GM20000 (cell line): ENCODE measurements at regions not wholly inside any gene's neighbourhood (a gene's known extent, or its start where the extent isn't known, plus 50 kb on each side); places are given as distances from the start of the nearest gene placed in this dataset.
"Not testable (repeated sequence)": the region's sequence is repeated elsewhere in the genome, so short reads cannot be mapped to it uniquely, and the experiment has no call there.

Experiments
- DNase-seq: peaks from one replicate; pipeline ENCODE4 v3.0.0; 2012; ENCODE audit warnings: low spot score
- TF ChIP-seq, protein P1 (sequence below): IDR thresholded peaks from 2 replicates; pipeline ENCODE4 v1.5.1; 2012; ENCODE audit warnings: mild to moderate bottlenecking, control low read depth; ENCODE audit errors: extremely low read depth, missing control alignments

DNA sequence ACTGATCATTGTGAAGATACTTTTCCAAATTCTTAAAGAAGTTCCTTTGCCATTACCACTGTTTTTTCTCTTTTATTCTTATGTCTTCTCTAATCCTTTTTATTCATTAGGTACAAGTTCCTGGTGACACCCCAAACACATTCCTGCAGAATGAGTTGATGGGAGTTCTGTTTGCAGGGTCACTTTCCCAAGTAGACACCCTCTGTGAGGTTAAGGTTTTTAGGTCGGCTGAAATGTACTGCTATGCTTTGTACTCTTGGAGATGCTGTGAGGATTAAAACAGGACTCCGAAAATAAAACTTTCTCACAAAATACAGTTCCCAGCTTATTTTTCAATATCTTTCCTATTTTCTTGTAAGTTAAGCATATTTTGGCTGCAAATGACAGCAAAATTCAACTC is 143.3 kb upstream of the TLE4 start:
- no peak for DNase-seq
- TF ChIP-seq, protein P1, sequence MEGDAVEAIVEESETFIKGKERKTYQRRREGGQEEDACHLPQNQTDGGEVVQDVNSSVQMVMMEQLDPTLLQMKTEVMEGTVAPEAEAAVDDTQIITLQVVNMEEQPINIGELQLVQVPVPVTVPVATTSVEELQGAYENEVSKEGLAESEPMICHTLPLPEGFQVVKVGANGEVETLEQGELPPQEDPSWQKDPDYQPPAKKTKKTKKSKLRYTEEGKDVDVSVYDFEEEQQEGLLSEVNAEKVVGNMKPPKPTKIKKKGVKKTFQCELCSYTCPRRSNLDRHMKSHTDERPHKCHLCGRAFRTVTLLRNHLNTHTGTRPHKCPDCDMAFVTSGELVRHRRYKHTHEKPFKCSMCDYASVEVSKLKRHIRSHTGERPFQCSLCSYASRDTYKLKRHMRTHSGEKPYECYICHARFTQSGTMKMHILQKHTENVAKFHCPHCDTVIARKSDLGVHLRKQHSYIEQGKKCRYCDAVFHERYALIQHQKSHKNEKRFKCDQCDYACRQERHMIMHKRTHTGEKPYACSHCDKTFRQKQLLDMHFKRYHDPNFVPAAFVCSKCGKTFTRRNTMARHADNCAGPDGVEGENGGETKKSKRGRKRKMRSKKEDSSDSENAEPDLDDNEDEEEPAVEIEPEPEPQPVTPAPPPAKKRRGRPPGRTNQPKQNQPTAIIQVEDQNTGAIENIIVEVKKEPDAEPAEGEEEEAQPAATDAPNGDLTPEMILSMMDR: no peak

DNA sequence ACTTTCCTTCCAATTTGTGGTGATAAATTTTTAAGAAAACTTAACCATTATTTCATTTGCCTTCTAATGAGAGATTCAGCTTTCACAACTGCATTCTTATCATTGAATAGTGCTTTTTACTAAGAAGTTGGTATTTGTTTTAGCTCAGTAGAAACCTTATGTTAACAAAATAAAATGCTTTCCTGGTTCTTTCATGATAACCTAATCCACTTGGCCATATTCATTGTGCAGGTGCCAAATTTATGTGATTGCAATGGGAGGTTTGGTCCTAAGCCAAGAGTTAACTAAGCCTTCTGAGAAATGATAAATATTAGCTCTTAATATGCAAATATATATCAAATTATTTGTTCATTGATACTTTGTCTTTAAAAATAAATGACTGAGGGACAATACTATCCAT is 141.1 kb upstream of the TLE4 start:
- no peak for DNase-seq
- TF ChIP-seq, protein P1: no peak

DNA sequence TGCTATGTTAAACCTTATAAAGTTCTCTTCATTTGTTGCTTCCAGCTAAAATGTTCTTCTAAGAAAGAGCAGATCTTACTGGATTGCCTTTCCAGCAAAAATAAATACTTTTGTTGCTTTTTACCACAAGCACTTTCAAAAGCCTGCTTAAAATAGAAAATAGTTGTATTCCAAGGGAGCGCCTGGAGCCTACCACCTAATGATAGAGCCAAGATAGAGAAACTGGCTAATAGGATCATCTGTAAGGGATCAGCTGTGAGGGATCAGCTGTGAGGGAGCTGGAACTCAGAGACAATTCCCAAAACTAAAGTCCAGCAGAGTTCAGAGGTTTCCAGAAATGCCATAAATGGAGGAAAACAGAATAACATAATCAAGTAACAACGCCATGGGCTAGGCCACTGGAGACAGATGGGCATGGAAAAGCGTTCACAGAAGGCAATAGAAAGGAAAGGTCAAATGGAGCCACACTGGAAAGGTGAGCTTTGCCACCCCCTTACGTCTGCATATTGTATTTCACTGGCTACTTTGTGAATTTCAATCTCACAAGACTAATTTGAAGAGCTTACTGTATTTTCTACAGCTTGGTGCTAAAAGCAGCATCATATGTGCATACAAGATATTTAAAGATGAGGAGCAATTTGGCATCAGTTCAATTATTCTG is 140.6 kb upstream of the TLE4 start:
- no peak for DNase-seq
- TF ChIP-seq, protein P1: no peak

DNA sequence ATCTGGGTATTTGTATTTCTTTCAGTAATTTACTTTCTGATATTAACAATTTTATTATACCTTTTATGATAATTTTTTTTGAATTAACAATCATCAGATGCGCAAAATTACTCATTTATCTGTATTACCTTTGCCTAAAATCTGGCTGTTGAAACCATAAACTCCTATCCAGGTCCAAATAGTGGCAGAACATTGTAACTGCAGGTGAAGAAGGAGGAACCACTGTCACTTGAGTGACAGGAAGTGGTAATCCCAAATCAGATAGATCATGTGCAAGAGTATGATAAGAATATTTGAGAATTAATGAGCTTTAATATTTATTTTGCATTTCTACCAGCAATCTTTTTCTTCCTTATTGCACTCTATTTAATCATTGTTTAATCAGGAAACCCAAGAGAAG is 139.3 kb upstream of the TLE4 start:
- DNase-seq: no peak
- TF ChIP-seq, protein P1: no peak

DNA sequence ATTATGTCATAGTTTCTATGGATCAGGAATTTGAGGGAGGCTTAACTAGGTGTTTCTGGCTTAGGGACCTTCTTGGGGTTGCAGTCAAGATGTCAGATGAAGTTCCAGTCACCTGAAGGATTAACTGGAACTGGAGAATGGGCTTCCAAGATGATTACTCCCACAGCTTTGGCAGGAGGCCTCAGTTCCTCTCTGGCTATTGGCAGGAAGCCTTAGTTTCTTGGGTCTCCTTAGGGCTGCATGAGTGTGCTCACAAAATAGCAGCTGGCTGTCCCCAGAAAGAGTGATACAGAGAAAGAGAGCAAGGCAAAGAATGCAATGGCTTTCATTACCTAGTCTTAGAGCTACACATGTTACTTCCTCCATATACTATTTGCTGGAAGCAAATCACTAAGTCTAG is 138.1 kb upstream of the TLE4 start:
- TF ChIP-seq, protein P1: no peak
- no peak for DNase-seq

DNA sequence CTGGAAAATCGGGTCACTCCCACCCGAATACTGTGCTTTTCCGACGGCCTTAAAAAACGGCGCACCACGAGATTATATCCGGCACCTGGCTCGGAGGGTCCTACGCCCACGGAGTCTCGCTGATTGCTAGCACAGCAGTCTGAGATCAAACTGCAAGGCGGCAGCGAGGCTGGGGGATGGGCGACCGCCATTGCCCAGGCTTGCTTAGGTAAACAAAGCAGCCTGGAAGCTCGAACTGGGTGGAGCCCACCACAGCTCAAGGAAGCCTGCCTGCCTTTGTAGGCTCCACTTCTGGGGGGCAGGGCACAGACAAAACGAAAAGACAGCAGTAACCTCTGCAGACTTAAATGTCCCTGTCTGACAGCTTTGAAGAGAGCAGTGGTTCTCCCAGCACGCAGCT is 132.5 kb upstream of the TLE4 start:
- not testable (repeated sequence) for DNase-seq

DNA sequence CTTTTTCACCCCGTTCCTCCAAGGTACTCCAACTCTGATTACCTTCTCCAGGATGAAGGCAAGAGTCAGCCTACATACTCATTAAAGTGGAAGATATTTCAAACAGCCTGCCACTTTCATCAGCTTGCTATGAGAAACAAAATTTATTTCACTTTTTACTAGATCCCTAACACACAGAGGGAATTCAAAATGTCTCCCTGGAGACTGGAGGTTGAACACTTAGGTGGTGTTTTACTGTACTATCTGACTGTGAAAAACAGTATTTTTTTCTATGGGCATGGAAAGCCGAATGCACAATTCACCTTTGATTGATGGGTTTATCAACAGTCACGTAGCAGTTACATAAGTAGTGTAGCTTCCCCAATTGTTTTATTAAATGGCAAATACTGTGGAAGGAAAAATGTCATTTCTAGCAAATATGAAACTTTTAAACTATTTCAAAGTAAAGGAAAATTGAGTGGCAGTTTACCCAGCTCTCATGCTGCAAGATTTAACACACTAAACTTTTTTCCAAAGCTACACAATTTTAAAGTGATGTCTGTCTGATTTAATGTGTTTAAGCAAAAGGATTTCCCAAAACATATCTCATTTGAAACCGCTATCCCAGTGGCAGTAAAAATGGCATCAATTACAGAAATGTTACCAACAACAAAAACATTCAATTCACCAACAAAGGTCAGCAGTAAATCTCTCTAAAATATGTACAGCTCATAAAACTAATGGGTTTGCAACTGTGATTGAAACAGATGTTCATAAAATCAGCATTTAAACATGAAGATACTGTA is 125.0 kb upstream of the TLE4 start:
- TF ChIP-seq, protein P1: no peak
- no peak for DNase-seq

DNA sequence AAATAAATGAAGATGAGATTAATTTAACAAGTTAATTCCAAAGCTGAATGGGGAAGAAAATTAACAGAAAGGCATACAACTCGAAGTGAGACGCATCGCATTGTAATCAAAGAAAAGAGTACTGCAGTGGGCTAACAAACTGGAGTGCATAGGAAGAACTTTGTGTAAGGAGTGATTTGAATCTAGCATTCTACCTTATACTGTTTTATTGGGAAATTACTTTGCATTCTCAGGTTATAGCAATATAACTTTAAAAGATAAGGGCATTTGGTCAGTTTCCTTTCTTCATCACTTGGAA is 124.5 kb upstream of the TLE4 start:
- TF ChIP-seq, protein P1: no peak

More for the DNA sequence above, 124.5 kb upstream of the TLE4 start:
- DNase-seq: no peak
